GM23338 (cell line): ENCODE measurements at regions not wholly inside any gene's neighbourhood (a gene's known extent, or its start where the extent isn't known, plus 50 kb on each side); places are given as distances from the start of the nearest gene placed in this dataset.

Experiments used
- ATAC-seq: fragments of 200-7000 bp; cut with Tn5 transposase; 3 replicates; pipeline ENCODE4 v1.9.1; 2020
- DNase-seq: peaks from one replicate; pipeline ENCODE4 v3.0.0-alpha.2; 2015; ENCODE audit warnings: low spot score
- H2AFZ ChIP-seq: fragments of 200-600 bp; sonication (generic); 2 replicates; pipeline ENCODE4 v1.8.0; 2016; ENCODE audit warnings: antibody characterized with exemption, mild to moderate bottlenecking, moderate library complexity
- H3F3A ChIP-seq: fragments of 200-600 bp; sonication (generic); replicated peaks from 2 replicates; pipeline ENCODE4 v1.8.0; 2017; ENCODE audit warnings: antibody characterized with exemption, mixed run types, low read depth
- H3K27ac ChIP-seq: fragments of 200-600 bp; sonication (generic); 2 replicates; pipeline ENCODE4 v1.6.1; 2016; ENCODE audit warnings: low read depth
- H3K27me3 ChIP-seq: fragments of 200-600 bp; sonication (generic); 2 replicates; pipeline ENCODE4 v1.8.0; 2016; ENCODE audit warnings: mild to moderate bottlenecking, mixed run types, moderate library complexity; ENCODE audit not compliant: insufficient read depth
- H3K36me3 ChIP-seq: fragments of 200-600 bp; sonication (generic); 2 replicates; pipeline ENCODE4 v1.8.0; 2016; ENCODE audit warnings: mild to moderate bottlenecking; ENCODE audit not compliant: insufficient read depth
- H3K4me1 ChIP-seq: fragments of 200-600 bp; sonication (generic); 2 replicates; pipeline ENCODE4 v1.8.0; 2016; ENCODE audit warnings: mild to moderate bottlenecking, moderate library complexity; ENCODE audit not compliant: insufficient read depth
- H3K4me2 ChIP-seq: fragments of 200-600 bp; sonication (generic); 2 replicates; pipeline ENCODE4 v1.7.1; 2017; ENCODE audit warnings: mixed run types
- H3K4me3 ChIP-seq: fragments of 200-600 bp; sonication (generic); 2 replicates; pipeline ENCODE4 v1.6.1; 2016; ENCODE audit warnings: mixed run types
- H3K79me2 ChIP-seq: fragments of 200-600 bp; sonication (generic); replicated peaks from 2 replicates; pipeline ENCODE4 v1.8.0; 2017; ENCODE audit warnings: mild to moderate bottlenecking; ENCODE audit not compliant: insufficient read depth
- H3K9me2 ChIP-seq: fragments of 200-600 bp; sonication (generic); 2 replicates; pipeline ENCODE4 v1.8.0; 2017; ENCODE audit not compliant: insufficient read depth
- H4K20me1 ChIP-seq: fragments of 200-600 bp; sonication (generic); replicated peaks from 2 replicates; pipeline ENCODE4 v1.8.0; 2017; ENCODE audit warnings: mild to moderate bottlenecking; ENCODE audit not compliant: insufficient read depth
- H3K27ac Mint-ChIP-seq: 2 replicates; pipeline ENCODE4 v1.8.0; 2020; ENCODE audit warnings: inconsistent platforms, mild to moderate bottlenecking, moderate library complexity, mixed read lengths
- H3K27me3 Mint-ChIP-seq: 3 replicates; pipeline ENCODE4 v1.8.0; 2022; ENCODE audit warnings: low read depth, mild to moderate bottlenecking, moderate library complexity, mixed read lengths, inconsistent platforms; ENCODE audit not compliant: insufficient read depth, poor library complexity
- H3K36me3 Mint-ChIP-seq: 3 replicates; pipeline ENCODE4 v1.8.0; 2021; ENCODE audit warnings: low read depth, mild to moderate bottlenecking, inconsistent platforms, moderate library complexity, mixed read lengths
- H3K4me1 Mint-ChIP-seq: 3 replicates; pipeline ENCODE4 v1.8.0; 2020; ENCODE audit warnings: mild to moderate bottlenecking, inconsistent platforms, mixed read lengths
- H3K4me3 Mint-ChIP-seq: 3 replicates; pipeline ENCODE4 v1.8.0; 2021; ENCODE audit warnings: moderate library complexity, mild to moderate bottlenecking, inconsistent platforms, mixed read lengths
- H3K9me3 Mint-ChIP-seq: 3 replicates; pipeline ENCODE4 v1.8.0; 2020; ENCODE audit warnings: moderate library complexity, mild to moderate bottlenecking, inconsistent platforms, mixed read lengths
- CREB1 ChIP-seq: fragments of 250-450 bp; sonication (Bioruptor Pico); IDR thresholded peaks from 2 replicates; pipeline ENCODE4 v1.5.0; 2020; ENCODE audit warnings: low read depth, mild to moderate bottlenecking, moderate library complexity
- CTCF ChIP-seq, 2 experiments: fragments of 200-600 bp in 1 of 2; sonication (generic) in 1 of 2; conservative IDR thresholded peaks; 2 replicates each; pipeline versions ENCODE4 v1.5.1 to v1.6.1; 2016 to 2017; ENCODE audit warnings: antibody characterized with exemption in 2 of 2, low read depth in 2 of 2, mild to moderate bottlenecking in 2 of 2, moderate library complexity in 1 of 2
- ETS1 ChIP-seq: IDR thresholded peaks from 2 replicates; pipeline ENCODE4 v1.6.1; 2016; ENCODE audit warnings: antibody characterized with exemption
- EZH2 ChIP-seq: fragments of 200-600 bp; sonication (generic); IDR thresholded peaks from one replicate; pipeline ENCODE4 v1.8.0; 2017; ENCODE audit warnings: antibody characterized with exemption, mild to moderate bottlenecking, low read depth; ENCODE audit not compliant: unreplicated experiment
- EZH2phosphoT487 ChIP-seq: fragments of 200-600 bp; sonication (generic); IDR thresholded peaks from one replicate; pipeline ENCODE4 v1.8.1; 2018; ENCODE audit warnings: antibody characterized with exemption; ENCODE audit not compliant: unreplicated experiment
- JUNB ChIP-seq: IDR thresholded peaks from one replicate; pipeline ENCODE4 v1.6.1; 2016; ENCODE audit warnings: antibody characterized with exemption; ENCODE audit not compliant: unreplicated experiment
- NANOG ChIP-seq: IDR thresholded peaks from 2 replicates; pipeline ENCODE4 v1.6.1; 2016; ENCODE audit warnings: antibody characterized with exemption, borderline replicate concordance
- POLR2AphosphoS5 ChIP-seq: IDR thresholded peaks from 2 replicates; pipeline ENCODE4 v1.6.1; 2016; ENCODE audit warnings: antibody characterized with exemption, low read depth
- REST ChIP-seq: IDR thresholded peaks from one replicate; pipeline ENCODE4 v1.6.1; 2018; ENCODE audit warnings: antibody characterized with exemption; ENCODE audit not compliant: unreplicated experiment
- STAT1 ChIP-seq: IDR thresholded peaks from one replicate; pipeline ENCODE4 v1.6.1; 2016; ENCODE audit warnings: antibody characterized with exemption; ENCODE audit not compliant: unreplicated experiment
- ZNF114 ChIP-seq: fragments of 250-450 bp; sonication (Bioruptor Pico); IDR thresholded peaks from 2 replicates; pipeline ENCODE4 v1.5.0; 2020; ENCODE audit warnings: mild to moderate bottlenecking, moderate library complexity
- ZNF331 ChIP-seq: fragments of 250-450 bp; sonication (Bioruptor Pico); IDR thresholded peaks from 2 replicates; pipeline ENCODE4 v1.5.0; 2020; ENCODE audit warnings: low read depth, mild to moderate bottlenecking, moderate library complexity
- ZNF462 ChIP-seq: fragments of 250-450 bp; sonication (Bioruptor Pico); IDR thresholded peaks from 2 replicates; pipeline ENCODE4 v1.5.0; 2020; ENCODE audit warnings: mild to moderate bottlenecking, moderate library complexity

GRCh38 chr1:235918465-235918864 lies 51.8 kb upstream of the LYST start:
- H3K27ac Mint-ChIP-seq = no peak overlapping the region
- no peaks in the 10 kb centered on the region for H3K9me3 Mint-ChIP-seq
- Histone ChIP-seq H3K36me3 (no peaks in the 10 kb centered on the region), H3K4me2 (no peak overlapping the region), H3K4me1 (peaks cover 9% of the 10 kb centered on the region; the same call in 1 of the 2 replicates), H3K27ac (no peak overlapping the region), H2AFZ (no peak overlapping the region), H3K9me2 (no peaks in the 10 kb centered on the region), H4K20me1 (no peaks in the 10 kb centered on the region; the same call in 1 of the 2 replicates), H3K79me2 (no peaks in the 10 kb centered on the region), H3K27me3 (no peaks in the 10 kb centered on the region), H3F3A (no peaks in the 10 kb centered on the region), H3K4me3 (no peak overlapping the region)
- ATAC-seq = no peak
- peaks cover 12% of the 10 kb centered on the region for H3K27me3 Mint-ChIP-seq
- H3K4me1 Mint-ChIP-seq = peaks cover 14% of the 10 kb centered on the region
- H3K36me3 Mint-ChIP-seq = no peaks in the 10 kb centered on the region
- TF ChIP-seq ZNF331 (CRISPR knock-in tag) (no peak), ETS1 (no peak), NANOG (no peak), CTCF (conservative IDR thresholded peaks at IDR 0.05; ENCODE audit: low read depth in 2 of 2) (no peak), JUNB (no peak), STAT1 (no peak), EZH2phosphoT487 (no peak), CREB1 (no peak), ZNF114 (CRISPR knock-in tag) (no peak), POLR2AphosphoS5 (no peak), REST (no peak), ZNF462 (CRISPR knock-in tag) (no peak), EZH2 (no peak)
- no peak for DNase-seq
- H3K4me3 Mint-ChIP-seq = no peak overlapping the region
